ENCODE measurements at regions not wholly inside any gene's neighbourhood (a gene's known extent, or its start where the extent isn't known, plus 50 kb on each side); places are given as distances from the start of the nearest gene placed in this dataset.
"Not testable (repeated sequence)": the region's sequence is repeated elsewhere in the genome, so short reads cannot be mapped to it uniquely, and the experiment has no call there.

- Histone ChIP-seq H2BK120ac (ENCODE audit: low read depth, low read length) (no peak overlapping the region), H3K23ac (ENCODE audit: low read length in 2 of 2) (no peak overlapping the region), H2BK5ac (ENCODE audit: low read depth, low read length, poor library complexity, severe bottlenecking) (no peak overlapping the region), H2AFZ (ENCODE audit: low read depth, low read length) (no peak overlapping the region), H3K4me2 (ENCODE audit: low read length, poor library complexity, severe bottlenecking) (peak overlapping the region; percentile 30), H3K18ac (ENCODE audit: low read depth in 1 of 2, low read length in 2 of 2) (no peak overlapping the region), H4K91ac (ENCODE audit: low read length) (no peak overlapping the region), H3K9ac (ENCODE audit: low read length) (no peak overlapping the region), H3K4me3 (ENCODE audit: insufficient read depth in 1 of 2, low read depth in 1 of 2, low read length in 2 of 2) (no peak overlapping the region), H3K4me1 (ENCODE audit: control insufficient read depth, insufficient read depth, low read depth, low read length) (peaks cover 1% of the 10 kb centered on the region), H3K27ac (ENCODE audit: low read length, poor library complexity, severe bottlenecking) (peak overlapping the region; percentile 24), H3K9me3 (ENCODE audit: control insufficient read depth, low read length) (no peaks in the 10 kb centered on the region), H3K27me3 (ENCODE audit: control insufficient read depth in 1 of 2, insufficient read depth in 1 of 2, low read length in 2 of 2) (peaks cover 0 to 6% of the 10 kb centered on the region in 2 experiments), H3K14ac (ENCODE audit: low read length in 2 of 2) (no peak overlapping the region), H2AK5ac (ENCODE audit: low read length, severe bottlenecking) (no peak overlapping the region), H2BK15ac (ENCODE audit: low read depth, poor library complexity, severe bottlenecking) (no peak overlapping the region), H3K36me3 (ENCODE audit: control insufficient read depth in 1 of 2, insufficient read depth in 2 of 2, low read depth in 1 of 2, low read length in 2 of 2) (no peaks in the 10 kb centered on the region), H3K79me1 (replicated peaks; ENCODE audit: low read length, poor library complexity, severe bottlenecking) (no peaks in the 10 kb centered on the region), H4K8ac (ENCODE audit: low read length) (no peak overlapping the region), H2BK12ac (ENCODE audit: low read length in 2 of 2) (no peak overlapping the region), H3K4ac (ENCODE audit: low read depth in 1 of 2, low read length in 2 of 2) (no peak overlapping the region)
- WGBS: 87% methylated on average over 6 of the region's 8 CpGs
- DNase-seq: peak; percentile 10
These were observed 104.1 kb upstream of the GOLGA8J start for GRCh38 chr15:29978411-29979382.

GRCh38 chr15:29974056-29974455 is 108.7 kb upstream of the GOLGA8J start:
- not testable (repeated sequence) for H3K79me1 ChIP-seq (replicated peaks; ENCODE audit: low read length, poor library complexity, severe bottlenecking); H4K91ac ChIP-seq (ENCODE audit: low read length); H3K27ac ChIP-seq (ENCODE audit: low read length, poor library complexity, severe bottlenecking); H3K4me2 ChIP-seq (ENCODE audit: low read length, poor library complexity, severe bottlenecking); H2AK5ac ChIP-seq (ENCODE audit: low read length, severe bottlenecking); H3K18ac ChIP-seq (ENCODE audit: low read depth in 1 of 2, low read length in 2 of 2); H3K9ac ChIP-seq (ENCODE audit: low read length); H2BK15ac ChIP-seq (ENCODE audit: low read depth, poor library complexity, severe bottlenecking); H3K4ac ChIP-seq (ENCODE audit: low read depth in 1 of 2, low read length in 2 of 2); H3K9me3 ChIP-seq (ENCODE audit: control insufficient read depth, low read length); H3K14ac ChIP-seq (ENCODE audit: low read length in 2 of 2); H3K23ac ChIP-seq (ENCODE audit: low read length in 2 of 2); H3K36me3 ChIP-seq (ENCODE audit: control insufficient read depth in 1 of 2, insufficient read depth in 2 of 2, low read depth in 1 of 2, low read length in 2 of 2); DNase-seq; H3K4me1 ChIP-seq (ENCODE audit: control insufficient read depth, insufficient read depth, low read depth, low read length); H2BK5ac ChIP-seq (ENCODE audit: low read depth, low read length, poor library complexity, severe bottlenecking); H2BK12ac ChIP-seq (ENCODE audit: low read length in 2 of 2); H2BK120ac ChIP-seq (ENCODE audit: low read depth, low read length); H3K4me3 ChIP-seq (ENCODE audit: insufficient read depth in 1 of 2, low read depth in 1 of 2, low read length in 2 of 2); H2AFZ ChIP-seq (ENCODE audit: low read depth, low read length); H4K8ac ChIP-seq (ENCODE audit: low read length)
- peaks cover 0 to 46% of the 10 kb centered on the region in 2 experiments for H3K27me3 ChIP-seq (ENCODE audit: control insufficient read depth in 1 of 2, insufficient read depth in 1 of 2, low read length in 2 of 2)
- 85% methylated on average over 2 of the region's 4 CpGs for WGBS

GRCh38 chr15:29972051-29972450 is 110.7 kb upstream of the GOLGA8J start:
- DNase-seq: no peak
- Histone ChIP-seq H3K79me1 (replicated peaks; ENCODE audit: low read length, poor library complexity, severe bottlenecking) (no peaks in the 10 kb centered on the region), H3K36me3 (ENCODE audit: control insufficient read depth in 1 of 2, insufficient read depth in 2 of 2, low read depth in 1 of 2, low read length in 2 of 2) (no peaks in the 10 kb centered on the region), H3K9me3 (ENCODE audit: control insufficient read depth, low read length) (peaks cover 4% of the 10 kb centered on the region), H3K14ac (ENCODE audit: low read length in 2 of 2) (no peak overlapping the region), H4K8ac (ENCODE audit: low read length) (no peak overlapping the region), H2BK12ac (ENCODE audit: low read length in 2 of 2) (no peak overlapping the region), H2AK5ac (ENCODE audit: low read length, severe bottlenecking) (no peak overlapping the region), H3K27me3 (ENCODE audit: control insufficient read depth in 1 of 2, insufficient read depth in 1 of 2, low read length in 2 of 2) (peaks cover 3 to 53% of the 10 kb centered on the region in 2 experiments), H3K23ac (ENCODE audit: low read length in 2 of 2) (no peak overlapping the region), H3K4me3 (ENCODE audit: insufficient read depth in 1 of 2, low read depth in 1 of 2, low read length in 2 of 2) (no peak overlapping the region), H3K9ac (ENCODE audit: low read length) (no peak overlapping the region), H3K4me1 (ENCODE audit: control insufficient read depth, insufficient read depth, low read depth, low read length) (peaks cover 9% of the 10 kb centered on the region), H2AFZ (ENCODE audit: low read depth, low read length) (no peak overlapping the region), H4K91ac (ENCODE audit: low read length) (no peak overlapping the region), H3K18ac (ENCODE audit: low read depth in 1 of 2, low read length in 2 of 2) (no peak overlapping the region), H3K4me2 (ENCODE audit: low read length, poor library complexity, severe bottlenecking) (no peak overlapping the region), H3K4ac (ENCODE audit: low read depth in 1 of 2, low read length in 2 of 2) (no peak overlapping the region), H2BK5ac (ENCODE audit: low read depth, low read length, poor library complexity, severe bottlenecking) (no peak overlapping the region), H3K27ac (ENCODE audit: low read length, poor library complexity, severe bottlenecking) (no peak overlapping the region), H2BK120ac (ENCODE audit: low read depth, low read length) (no peak overlapping the region), H2BK15ac (ENCODE audit: low read depth, poor library complexity, severe bottlenecking) (no peak overlapping the region)
- WGBS: 97% methylated on average over 2 of the region's 2 CpGs

- Histone ChIP-seq H3K4me3 (ENCODE audit: insufficient read depth in 1 of 2, low read depth in 1 of 2, low read length in 2 of 2) (no peak overlapping the region), H3K9me3 (ENCODE audit: control insufficient read depth, low read length) (peaks cover 4% of the 10 kb centered on the region), H3K27me3 (ENCODE audit: control insufficient read depth in 1 of 2, insufficient read depth in 1 of 2, low read length in 2 of 2) (peaks cover 3 to 68% of the 10 kb centered on the region in 2 experiments), H3K14ac (ENCODE audit: low read length in 2 of 2) (no peak overlapping the region), H3K36me3 (ENCODE audit: control insufficient read depth in 1 of 2, insufficient read depth in 2 of 2, low read depth in 1 of 2, low read length in 2 of 2) (no peaks in the 10 kb centered on the region), H3K9ac (ENCODE audit: low read length) (no peak overlapping the region), H2BK12ac (ENCODE audit: low read length in 2 of 2) (no peak overlapping the region), H2BK5ac (ENCODE audit: low read depth, low read length, poor library complexity, severe bottlenecking) (no peak overlapping the region), H3K4ac (ENCODE audit: low read depth in 1 of 2, low read length in 2 of 2) (no peak overlapping the region), H4K91ac (ENCODE audit: low read length) (no peak overlapping the region), H3K27ac (ENCODE audit: low read length, poor library complexity, severe bottlenecking) (no peak overlapping the region), H3K4me2 (ENCODE audit: low read length, poor library complexity, severe bottlenecking) (no peak overlapping the region), H3K23ac (ENCODE audit: low read length in 2 of 2) (no peak overlapping the region), H3K79me1 (replicated peaks; ENCODE audit: low read length, poor library complexity, severe bottlenecking) (no peaks in the 10 kb centered on the region), H2AFZ (ENCODE audit: low read depth, low read length) (no peak overlapping the region), H2AK5ac (ENCODE audit: low read length, severe bottlenecking) (no peak overlapping the region), H3K4me1 (ENCODE audit: control insufficient read depth, insufficient read depth, low read depth, low read length) (peaks cover 9% of the 10 kb centered on the region), H2BK15ac (ENCODE audit: low read depth, poor library complexity, severe bottlenecking) (no peak overlapping the region), H2BK120ac (ENCODE audit: low read depth, low read length) (no peak overlapping the region), H3K18ac (ENCODE audit: low read depth in 1 of 2, low read length in 2 of 2) (no peak overlapping the region), H4K8ac (ENCODE audit: low read length) (no peak overlapping the region)
- 77% methylated on average over 1 of the region's 1 CpG for WGBS
- DNase-seq: peak; percentile 7
These were observed 112.4 kb upstream of the GOLGA8J start for GRCh38 chr15:29970402-29970695.
